ENCODE measurements at regions not wholly inside any gene's neighbourhood (a gene's known extent, or its start where the extent isn't known, plus 50 kb on each side); places are given as distances from the start of the nearest gene placed in this dataset.
"Not testable (repeated sequence)": the region's sequence is repeated elsewhere in the genome, so short reads cannot be mapped to it uniquely, and the experiment has no call there.

DNA sequence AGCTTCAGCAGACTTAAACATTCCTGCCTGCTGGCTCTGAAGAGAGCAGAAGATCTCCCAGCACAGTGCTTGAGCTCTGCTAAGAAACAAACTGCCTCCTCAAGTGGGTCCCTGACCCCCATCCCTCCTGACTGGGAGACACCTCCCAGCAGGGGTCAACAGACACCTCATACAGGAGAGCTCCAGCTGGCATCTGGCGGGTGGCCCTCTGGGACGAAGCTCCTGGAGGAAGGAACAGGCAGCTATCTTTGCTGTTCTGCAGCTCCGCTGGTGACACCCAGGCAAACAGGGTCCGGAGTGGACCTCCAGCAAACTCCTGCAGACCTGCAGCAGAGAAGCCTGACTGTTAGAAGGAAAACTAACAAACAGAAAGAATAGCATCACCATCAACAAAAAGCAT lies 139.3 kb downstream of the ATXN7L3B start:
- DNase-seq (ENCODE audit: extremely low read depth, low read depth, low spot score): not testable (repeated sequence)

DNA sequence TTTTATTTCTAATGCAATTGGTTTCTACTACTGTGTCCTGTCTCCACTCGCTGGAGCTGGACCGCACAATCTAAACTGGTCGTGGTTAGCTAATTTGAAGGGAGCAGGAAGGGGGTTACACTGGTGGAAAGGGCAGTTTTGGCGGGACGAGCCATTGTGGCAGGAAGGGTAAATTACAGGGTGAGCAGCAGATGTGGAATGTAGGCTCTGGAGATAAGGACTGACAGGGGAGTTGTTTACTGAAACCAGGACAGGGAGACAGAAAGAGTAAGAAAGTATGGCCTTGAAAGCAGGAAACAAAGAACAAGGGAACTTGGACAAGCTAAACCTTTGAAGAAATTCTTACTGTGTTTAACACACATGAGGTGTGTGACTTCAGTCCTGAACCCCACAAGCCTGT lies 147.8 kb downstream of the ATXN7L3B start:
- DNase-seq (ENCODE audit: extremely low read depth, low read depth, low spot score): no peak

DNA sequence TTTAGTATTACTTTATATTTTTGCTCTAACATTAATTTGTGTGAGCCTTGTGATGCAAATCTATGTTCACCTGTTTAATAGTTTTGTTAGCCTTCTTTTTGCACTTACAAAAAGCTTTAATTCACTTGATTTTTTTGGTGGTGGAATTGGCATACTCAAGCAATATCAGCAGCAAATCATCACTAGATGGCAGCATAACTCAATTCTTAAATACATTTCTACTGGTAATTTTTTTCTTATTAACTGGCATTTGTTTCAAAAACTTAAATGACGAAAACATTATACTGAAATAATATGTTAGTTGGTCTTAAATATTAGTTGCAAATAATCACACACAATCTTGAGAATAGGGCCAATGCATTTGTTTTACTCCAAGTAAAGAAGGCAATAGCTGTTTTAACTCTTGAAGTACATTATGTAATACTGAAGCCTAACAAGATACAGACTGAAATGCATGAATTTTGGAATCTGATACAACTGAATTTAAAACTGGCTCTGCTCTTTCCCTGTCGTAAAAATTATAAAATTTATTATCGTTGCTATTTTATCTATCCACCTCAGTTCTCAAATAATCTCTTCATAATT lies 151.5 kb downstream of the ATXN7L3B start:
- peak; percentile 50 for DNase-seq (ENCODE audit: extremely low read depth, low read depth, low spot score)

DNA sequence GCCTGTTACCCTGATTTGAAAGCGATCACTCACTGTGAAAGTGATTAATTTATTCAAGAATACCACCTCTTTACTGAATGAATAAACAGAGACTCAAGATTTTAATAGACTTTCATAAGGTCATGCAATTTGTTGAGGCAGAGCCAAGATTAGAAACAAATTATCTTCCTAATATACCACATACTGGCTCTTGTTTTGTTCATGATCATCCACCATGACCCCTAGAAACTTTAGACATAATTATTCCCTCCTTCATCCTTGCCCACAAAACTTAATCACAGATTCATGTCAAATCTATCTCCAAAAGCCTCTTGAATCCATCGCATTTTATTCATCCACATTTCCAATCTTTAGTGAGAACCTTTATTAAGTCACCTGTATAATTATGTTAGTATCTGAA lies 152.3 kb downstream of the ATXN7L3B start:
- DNase-seq (ENCODE audit: extremely low read depth, low read depth, low spot score): no peak

DNA sequence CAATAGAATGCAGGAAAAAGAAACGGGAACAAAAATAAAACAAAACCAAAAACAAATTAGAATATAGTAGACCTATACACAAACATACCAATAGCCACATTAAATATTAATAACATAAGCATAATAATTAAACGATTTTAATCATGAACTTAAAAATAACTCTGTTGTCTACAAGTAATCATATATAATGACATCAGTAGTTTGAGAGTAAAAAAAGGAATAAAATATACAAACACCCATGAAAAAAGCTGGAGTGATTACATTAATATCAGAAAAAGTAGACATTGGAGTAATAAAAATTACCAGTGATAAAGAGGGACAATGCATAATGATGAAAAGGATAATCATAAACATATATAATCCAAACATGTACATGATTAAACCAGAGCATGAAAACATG lies 181.8 kb downstream of the ATXN7L3B start:
- DNase-seq (ENCODE audit: extremely low read depth, low read depth, low spot score): no peak

DNA sequence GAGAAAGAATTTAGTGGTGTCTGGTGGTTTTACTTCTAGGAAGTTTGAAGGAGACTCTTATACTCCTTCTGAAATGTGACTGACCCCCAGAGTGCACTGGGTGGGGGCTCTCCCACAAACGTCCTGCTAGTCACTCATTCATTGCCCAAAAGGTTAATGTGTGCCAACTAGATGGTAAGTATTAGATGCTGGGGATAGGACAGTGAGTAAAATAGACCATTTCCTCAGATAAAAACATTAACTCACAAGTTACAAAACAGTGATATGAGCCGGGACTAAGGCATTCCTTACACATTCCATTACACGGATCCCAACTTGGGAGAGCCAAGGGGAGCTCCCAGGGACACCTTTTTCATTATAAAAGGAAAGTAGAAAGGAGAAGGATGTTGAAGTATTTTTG lies 185.1 kb downstream of the ATXN7L3B start:
- no peak for DNase-seq (ENCODE audit: extremely low read depth, low read depth, low spot score)

DNA sequence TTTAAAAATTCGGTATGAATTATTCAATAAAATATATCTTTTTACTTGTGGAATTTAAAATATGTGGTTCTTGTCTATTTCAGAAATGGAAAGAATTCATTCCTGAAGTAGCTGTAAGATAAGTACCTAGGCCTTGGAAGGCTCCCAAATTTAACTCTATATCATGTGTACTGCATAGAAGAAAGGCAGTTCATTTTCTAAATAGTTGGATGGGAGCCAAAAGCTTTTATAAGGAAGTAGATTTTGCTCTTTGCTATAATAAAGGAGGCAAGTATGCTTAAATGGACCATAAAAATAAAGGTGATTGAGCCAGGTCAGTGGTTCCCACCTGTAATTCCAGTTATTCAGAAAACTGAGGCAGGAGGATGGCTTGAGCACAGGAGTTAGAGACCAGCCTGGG lies 187.5 kb downstream of the ATXN7L3B start:
- no peak for DNase-seq (ENCODE audit: extremely low read depth, low read depth, low spot score)

DNA sequence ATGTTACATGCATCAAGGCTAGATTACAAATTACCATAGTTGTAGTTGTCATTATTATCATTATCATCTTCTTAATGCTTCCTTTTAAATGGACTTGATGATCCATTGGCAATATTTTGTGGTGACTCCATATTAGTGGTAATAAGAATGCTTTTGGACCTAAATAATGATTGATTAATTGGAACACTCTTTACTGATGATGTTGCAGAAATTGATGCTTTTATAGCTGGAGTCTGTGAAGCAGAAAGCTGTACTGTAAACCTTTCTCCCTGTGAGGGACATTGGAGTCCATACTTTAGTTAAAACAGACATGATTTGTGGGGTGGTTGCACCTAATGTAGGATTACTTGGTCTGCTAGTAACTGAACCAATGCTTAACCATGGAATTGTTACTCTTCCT lies 190.4 kb downstream of the ATXN7L3B start:
- DNase-seq (ENCODE audit: extremely low read depth, low read depth, low spot score): no peak

DNA sequence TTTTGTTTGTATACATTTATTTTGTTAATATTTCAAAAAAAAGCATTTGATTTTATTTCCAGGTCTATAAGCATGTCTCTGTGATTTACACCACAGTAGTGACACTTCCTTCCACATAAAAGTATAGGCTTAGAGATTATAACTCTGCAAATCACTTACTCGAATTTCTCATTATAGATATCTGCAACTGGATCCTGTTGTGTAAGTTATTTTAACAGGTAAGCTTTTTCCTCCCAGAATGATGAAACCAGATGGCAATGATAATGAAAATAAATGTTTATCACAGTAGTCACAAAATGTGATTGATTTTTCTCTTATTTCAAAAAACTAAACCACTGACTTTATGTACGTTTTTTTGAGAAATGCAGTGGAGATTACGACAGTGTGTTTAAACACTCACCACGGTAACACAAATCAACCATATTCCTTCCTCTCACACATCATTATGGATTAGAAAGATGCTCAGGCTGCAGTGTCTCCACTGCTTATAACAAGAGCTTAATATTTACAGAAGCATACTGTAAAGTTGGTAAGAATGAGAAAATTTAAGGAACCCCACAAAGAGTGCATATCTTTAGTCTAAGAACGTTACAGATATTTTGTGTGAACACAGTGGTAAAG lies 194.6 kb downstream of the ATXN7L3B start:
- DNase-seq (ENCODE audit: extremely low read depth, low read depth, low spot score): no peak

DNA sequence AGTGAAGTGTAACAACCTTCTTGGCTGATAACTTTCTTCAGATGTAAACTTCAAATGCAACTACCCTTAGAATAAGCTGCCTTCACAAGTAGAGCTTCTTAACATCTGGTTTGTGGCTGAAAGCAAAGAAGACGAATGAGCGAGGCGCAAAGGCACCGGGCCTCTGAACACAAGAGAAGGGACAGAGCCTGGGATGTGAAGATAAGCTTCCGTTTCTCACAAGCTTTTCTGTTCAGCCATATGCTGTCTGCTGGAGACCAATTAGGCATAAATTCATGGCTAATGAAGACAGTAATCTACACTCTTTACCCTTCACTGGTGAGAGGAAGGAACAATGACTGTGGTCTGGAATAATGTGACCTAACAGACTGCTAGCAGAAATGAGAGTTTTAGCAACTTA lies 195.2 kb downstream of the ATXN7L3B start:
- DNase-seq (ENCODE audit: extremely low read depth, low read depth, low spot score): no peak

DNA sequence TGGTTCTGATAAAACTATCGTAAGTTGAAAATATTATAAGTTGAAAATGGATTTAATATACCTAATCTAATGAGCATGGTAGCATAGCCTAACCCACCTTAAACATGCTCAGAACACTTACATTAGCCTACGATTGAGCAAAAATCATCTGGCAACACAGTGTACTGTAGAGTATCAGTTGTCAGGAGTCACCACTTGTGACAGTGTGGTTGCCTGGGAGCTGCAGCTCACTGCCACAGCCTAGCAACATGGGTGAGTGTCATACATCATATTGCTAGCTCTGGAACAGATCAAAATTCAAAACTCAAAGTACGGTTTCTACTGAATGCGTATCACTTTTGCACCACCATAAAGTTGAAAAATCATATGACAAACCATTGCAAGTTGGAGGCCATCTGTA lies 203.5 kb downstream of the ATXN7L3B start:
- DNase-seq (ENCODE audit: extremely low read depth, low read depth, low spot score): no peak

DNA sequence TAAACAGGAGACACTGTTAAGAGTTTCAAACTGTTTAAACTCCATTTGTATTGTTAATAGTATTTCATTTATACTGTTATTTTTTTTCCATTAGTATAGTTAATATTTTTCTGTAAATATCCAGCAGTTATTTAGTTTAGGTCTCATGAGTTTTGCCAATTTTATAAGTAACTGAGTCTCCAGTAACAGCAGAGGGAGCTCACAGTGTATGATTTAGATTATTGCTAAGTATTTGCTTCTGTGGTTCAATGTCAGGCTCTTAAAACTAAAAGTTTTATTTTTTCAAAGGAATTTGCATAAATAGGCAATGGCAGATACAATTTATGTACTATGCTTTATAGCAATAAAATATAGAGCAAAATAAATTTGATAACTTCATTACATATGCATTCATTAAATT lies 209.7 kb downstream of the ATXN7L3B start:
- DNase-seq (ENCODE audit: extremely low read depth, low read depth, low spot score): no peak

DNA sequence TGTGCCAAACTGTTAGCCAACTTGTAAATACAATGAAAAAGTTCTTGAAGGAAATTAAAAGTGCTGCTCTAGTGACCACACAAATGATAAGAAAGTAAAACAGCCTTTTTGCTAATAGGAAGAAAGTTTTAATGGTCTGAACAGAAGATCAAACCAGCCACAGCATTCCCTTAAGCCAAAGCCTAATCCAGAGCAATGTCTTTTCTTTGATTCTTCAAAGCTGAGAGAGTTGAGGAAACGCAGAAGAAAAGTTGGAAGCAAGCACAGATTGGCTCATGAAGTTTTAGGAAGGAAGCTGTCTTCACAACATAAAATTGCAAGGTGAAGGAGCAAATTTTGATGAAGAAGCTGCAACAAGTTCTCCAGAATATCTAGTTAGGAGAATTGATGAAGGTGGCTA lies 213.8 kb downstream of the ATXN7L3B start:
- DNase-seq (ENCODE audit: extremely low read depth, low read depth, low spot score): no peak

DNA sequence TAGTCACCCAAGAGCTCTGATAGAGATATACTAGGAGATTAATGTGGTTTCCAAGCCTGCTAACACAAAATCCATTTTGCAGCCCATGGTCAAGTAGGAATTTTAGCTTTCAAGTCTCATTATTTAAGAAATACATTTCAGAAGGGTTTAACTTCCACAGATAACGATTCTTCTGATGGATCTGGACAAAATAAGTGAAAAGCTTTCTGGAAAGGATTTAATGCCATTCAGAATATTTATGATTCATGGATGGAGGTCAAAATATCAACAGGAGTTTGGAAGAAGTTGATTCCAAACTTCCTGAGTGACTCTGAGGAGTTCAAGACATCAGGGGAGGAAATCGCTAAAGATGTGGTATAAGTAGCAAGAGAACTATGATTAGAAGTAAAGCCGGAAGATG lies 214.6 kb downstream of the ATXN7L3B start:
- no peak for DNase-seq (ENCODE audit: extremely low read depth, low read depth, low spot score)

DNA sequence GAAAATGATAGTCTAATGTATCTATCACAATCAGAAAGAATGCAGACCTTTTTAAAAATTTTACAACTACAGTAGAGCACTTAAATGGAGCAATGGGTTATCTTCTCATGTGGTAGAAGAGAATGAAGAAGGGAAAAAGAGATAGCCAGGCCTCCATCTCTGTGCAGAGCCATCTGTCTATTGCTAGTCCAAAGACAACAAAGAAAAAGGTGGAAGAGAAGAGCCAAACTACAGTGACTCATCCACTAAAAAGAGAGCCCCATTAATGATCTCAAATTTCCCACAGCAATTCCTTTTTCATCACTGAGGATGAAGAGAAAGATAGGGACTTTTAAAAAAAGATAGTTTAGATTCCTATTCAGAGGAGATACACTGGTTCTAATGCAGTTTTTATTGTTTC lies 232.9 kb downstream of the ATXN7L3B start:
- no peak for DNase-seq (ENCODE audit: extremely low read depth, low read depth, low spot score)

DNA sequence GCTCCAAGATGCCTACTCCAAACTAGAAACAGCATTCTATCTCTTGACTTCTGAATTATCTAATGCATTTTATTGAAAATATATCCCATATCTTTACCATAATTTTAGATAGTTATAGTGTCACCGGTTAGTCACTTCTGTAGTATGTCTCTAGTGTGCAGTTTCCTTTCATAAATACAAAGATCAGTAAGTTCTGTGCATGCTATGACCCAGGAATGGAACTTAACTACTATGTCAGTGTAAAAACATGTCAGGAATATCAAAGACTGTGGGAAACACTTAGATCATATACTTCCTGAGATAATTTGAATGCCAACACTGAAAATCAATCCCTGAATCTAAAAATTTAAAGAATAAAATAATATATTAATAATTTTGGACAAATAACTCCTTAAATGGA lies 237.6 kb downstream of the ATXN7L3B start:
- DNase-seq (ENCODE audit: extremely low read depth, low read depth, low spot score): no peak

DNA sequence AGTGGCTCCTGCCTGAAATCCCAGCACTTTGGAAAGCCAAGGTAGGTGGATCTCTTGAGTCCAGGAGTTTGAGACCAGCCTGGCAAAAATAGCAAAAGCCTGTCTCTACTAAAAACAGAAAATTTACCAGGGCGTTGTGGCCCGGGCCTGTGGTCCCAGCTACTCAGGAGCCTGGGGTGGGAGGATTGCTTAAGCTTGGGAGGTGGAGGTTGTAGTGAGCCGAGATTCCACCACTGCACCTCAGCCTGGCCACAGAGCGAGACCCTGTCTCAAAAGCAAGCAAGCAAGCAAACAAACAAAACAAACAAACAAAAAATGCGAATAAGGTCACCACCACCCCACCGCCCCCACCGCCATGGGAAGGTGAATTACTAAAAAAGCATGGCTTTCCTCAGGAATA lies 238.7 kb downstream of the ATXN7L3B start:
- DNase-seq (ENCODE audit: extremely low read depth, low read depth, low spot score): no peak

DNA sequence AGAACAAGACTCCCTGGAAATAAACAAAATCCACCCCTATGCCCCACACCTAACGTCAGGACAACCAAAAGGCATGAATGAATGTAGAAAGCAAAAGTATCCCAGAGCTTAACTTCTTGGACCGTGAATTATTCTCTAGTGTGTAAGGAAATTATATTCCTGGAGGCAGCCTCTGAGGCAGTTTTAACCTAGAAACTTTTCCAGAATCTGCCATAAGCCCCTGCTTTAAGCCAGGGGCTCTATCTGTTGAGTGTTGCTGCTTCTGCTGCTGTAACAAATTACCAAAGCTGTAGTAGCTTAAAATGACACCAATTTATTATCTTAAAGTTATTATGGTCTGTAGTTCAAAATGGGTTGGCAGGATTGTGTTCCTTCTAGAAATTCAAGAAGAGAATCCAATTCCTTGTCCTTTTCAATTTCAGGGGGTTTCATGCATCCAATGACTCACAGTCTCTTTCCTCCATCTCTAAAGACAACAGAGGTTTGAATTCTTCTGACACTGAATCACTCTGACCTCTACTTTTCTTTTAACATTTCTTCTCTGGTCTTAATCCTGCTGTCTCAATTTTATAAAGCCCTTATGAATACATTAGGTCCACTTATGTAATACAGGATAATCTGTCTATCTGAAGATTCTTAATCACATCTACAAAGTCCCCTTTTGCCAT lies 242.7 kb downstream of the ATXN7L3B start:
- no peak for DNase-seq (ENCODE audit: extremely low read depth, low read depth, low spot score)

DNA sequence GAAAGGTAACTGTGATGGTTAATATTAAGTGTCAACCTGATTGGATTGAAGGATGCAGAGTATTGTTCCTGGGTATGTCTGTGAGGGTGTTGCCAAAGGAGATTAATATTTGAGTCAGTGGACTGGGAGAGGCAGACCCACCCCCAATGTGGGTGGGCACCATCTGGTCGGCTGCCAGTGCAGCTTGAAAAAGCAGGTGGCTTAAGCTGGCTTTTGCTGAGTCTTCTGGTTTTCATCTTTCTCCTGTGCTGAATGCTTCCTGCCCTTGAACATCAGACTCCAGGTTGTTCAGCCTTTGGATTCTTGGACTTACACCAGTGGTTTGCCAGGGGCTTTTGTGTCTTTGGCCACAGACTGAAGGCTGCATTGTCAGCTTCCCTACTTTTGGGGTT lies 243.2 kb downstream of the ATXN7L3B start:
- DNase-seq (ENCODE audit: extremely low read depth, low read depth, low spot score): not testable (repeated sequence)

DNA sequence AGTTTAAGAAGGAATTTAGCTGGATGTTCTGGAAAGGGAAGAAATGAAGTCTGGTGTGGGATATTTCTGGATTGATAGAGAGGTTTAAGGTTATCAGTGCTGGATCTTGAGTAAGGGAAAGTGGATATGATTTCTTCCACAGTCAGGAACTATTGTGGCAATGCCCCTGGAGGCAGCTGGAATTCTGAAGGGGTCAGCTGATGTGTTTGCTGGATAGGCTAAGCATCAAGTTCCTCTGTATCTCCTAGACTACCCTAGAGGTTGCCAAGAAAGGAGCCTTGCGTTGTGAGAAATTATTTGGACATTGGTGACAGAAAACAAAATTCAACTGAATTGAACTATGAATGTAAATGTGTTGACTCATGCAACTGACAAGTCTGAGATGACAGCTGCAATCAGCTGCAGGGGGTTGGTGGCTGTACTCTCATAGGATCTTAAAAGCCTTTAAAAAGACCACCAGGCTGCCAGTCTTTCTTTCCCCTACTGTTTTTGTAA lies 244.4 kb downstream of the ATXN7L3B start:
- no peak for DNase-seq (ENCODE audit: extremely low read depth, low read depth, low spot score)

DNA sequence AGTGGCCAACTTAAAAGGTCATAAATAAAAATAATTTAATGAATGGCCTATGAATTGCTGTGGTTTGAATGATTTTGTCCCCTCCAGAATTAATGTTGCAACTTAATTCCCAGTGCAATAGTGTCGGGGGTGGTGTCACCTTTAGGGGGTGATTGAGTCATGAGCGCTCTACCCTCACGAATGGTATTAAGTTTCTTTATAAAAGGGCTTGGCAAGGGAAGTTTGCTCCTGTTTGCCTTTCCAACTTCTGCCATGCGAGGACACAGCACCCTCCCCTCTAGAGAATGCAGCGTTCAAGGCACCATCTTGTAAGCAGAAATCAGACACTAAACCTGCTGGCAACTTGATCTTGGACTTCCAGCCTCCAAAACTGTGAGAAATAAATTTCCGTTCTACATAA lies 253.3 kb downstream of the ATXN7L3B start:
- no peak for DNase-seq (ENCODE audit: extremely low read depth, low read depth, low spot score)

DNA sequence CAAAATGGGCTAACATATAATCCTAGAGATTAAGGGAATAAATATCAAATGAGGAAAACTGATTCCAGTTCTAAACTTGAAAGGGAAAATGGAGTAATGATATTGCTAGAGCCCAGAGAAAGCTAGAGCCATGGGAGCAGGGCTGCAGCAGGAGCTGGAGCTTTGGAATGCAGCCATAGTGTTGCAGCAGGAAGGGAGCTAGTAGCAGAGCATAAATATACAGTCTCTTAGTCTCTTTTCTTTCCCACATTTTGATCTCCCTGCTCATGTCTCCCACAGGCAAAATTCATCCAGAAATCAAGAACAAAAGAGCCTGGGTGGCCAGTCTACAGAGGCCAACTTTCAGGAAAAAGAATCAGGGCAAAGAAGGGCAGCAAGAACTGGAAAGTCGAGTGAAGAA lies 253.7 kb downstream of the ATXN7L3B start:
- DNase-seq (ENCODE audit: extremely low read depth, low read depth, low spot score): no peak

Data from glomerular endothelial cell (primary cell).